Head of caudate nucleus (tissue), 42 donors: ENCODE measurements at regions not wholly inside any gene's neighbourhood (a gene's known extent, or its start where the extent isn't known, plus 50 kb on each side); places are given as distances from the start of the nearest gene placed in this dataset.
A peak's percentile ranks its signal among the peaks of the same experiment; 100 is the strongest.

Experiments
- DNase-seq, 42 donors: peaks; one replicate each; pipeline versions ENCODE4 v3.0.0 to v3.0.0-alpha.2; 2020 to 2021; ENCODE audit warnings: mixed read lengths in 7 of 42
- intact Hi-C: fragments of 100-400 bp; cut with DNase I; formaldehyde crosslinking; loops from one replicate; pipeline ENCODE4 v1.15.0; 2022

DNA sequence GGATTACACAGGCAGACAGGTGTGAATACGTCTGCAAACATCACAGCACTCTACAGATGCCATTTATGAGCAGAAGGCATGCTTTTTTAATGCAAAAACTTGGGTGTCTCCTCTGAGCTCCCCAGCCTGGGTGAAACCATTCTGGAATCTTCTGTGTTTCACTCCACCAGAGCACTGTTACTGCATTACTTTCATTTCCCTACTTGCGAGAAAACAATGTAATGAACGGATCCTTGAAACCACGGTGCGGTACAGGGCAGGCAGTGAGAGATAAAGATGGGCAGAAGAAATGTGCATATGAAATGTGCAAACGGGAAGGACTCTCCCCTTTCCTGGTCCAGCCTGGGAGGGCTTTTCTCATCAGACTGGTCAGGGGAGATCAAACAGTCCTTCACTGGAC, 584.3 kb upstream of the KLF4 start:
- no peak for DNase-seq
- intact Hi-C loops: no loop called here

DNA sequence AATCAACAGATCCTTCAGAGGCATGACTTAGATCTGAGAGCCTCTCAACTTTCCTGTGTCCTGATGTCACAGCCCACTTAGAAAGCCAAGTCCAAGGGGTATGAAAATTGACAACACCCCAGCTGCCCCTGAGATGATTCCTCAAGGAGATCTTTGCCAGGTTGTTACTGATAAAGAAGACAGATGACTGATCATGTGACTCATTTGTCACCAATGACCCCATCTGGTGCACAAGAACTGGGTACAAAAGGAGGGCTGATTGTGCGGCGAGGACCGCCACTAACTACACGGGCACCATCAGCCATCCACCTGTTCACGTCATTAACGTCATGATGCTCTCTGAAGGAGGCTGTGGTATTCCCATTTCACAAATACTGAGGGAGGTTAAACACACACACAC, 583.2 kb upstream of the KLF4 start:
- intact Hi-C loops: no loop called here
- DNase-seq: no peak

DNA sequence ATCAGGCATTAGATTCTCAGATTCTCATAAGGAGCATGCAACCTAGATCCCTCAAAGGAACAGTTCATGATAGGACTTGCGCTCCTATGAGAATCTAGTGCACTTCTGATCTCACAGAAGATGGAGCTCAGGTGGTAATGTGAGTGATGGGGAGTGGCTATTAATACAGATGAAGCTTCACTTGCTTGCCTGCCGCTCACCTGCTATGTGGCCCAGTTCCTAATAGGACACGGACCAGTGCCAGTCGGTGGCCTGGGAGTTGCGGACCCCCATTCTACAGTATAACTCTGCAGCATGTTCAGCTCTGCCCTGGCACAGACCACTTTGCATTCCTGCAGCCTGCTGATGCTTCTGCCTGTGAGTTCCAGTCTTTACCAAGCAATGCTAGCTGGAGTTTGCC, 581.3 kb upstream of the KLF4 start:
- intact Hi-C loops: no loop called here
- DNase-seq: no peak

DNA sequence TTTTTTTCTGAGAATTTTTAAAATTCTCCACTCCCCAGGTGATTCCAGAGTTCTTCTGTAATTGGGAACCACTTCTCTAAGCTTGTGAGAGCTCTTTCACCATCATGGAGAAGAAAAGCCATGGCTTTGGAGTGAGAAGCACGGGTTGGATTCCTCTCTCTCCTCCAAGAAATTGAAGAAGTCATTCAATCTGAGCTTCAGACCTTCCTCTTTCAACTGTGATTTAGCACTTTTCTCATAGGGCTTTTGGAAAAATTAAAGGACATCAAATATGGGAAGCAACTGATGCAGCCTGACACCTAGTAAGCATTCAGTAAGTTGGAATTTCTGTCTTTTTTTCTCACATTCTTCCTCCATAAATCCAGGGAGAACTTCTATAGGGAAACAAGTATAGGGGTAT, 580.4 kb upstream of the KLF4 start:
- DNase-seq: no peak
- intact Hi-C loops: no loop called here

DNA sequence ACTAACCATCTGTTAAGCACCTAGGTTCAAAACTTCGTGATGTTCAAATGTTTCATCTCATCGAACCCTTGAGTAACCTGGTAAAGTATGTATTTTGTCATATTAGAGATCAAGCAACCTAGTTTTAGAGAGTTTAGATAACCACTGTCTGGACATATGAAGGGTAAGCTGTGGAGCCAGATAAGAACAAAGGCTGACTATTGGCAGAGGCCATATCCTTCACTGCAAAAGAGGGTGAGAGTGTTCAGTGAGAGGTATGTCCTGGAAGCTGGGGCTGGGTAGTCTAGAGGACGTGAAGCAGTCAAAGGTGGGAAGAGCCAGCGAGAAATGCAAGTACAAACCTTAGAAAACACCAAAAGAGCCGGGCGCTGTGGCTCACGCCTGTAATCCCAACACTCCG, 573.1 kb upstream of the KLF4 start:
- no peak for DNase-seq
- intact Hi-C loops: no loop called here

DNA sequence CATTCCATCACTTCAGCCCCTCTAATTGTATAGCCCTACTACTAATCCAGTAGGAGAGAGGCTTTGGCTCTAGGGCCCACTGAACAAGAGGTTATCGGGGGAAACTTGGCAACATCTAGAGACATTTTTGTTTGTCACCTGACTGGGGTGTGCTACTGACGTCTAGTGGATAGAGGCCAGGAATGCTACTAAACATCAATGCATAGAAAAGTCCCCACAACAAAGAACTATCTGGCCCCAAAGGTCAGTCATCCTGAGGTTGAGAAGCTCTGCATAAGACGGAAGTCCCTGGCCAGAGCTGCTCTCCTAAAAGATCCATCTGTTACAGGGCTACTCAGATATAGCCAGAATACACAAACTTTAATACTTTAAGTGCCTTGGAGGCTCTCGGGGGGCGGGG, 570.6 kb upstream of the KLF4 start:
- intact Hi-C loops: no loop called here
- DNase-seq: no peak

DNA sequence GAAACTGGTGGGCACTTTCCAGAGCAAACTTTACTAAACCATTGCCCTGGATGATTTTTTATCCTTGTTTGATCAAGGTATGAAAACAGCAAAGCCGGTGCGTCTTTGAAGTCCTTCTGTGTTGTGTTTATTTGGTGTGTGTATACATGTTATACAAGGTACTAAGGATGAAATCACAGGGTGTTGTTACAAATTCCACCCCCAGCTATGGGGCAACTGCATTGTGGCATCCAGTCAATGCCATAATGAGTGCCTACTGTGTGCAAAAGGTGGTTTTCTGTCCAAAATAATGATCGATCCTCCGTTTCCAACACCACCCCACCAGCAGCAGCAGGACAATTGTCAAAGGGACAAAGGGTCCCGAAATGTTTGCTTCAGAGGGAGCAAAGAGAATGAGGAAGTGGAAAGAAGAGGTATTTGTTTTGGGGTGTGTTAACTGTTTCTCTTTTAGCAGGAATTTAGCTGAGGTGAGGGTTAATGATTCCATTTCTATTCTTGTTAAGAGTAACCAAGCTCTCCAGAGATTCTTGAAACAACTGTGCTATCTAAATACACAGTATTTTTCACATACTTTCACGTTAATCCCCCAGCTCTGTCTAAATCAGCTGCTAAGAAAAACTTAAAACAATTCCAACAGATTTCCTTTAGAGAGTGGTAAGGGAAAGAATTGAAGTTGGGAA, 568.7 kb upstream of the KLF4 start:
- DNase-seq: no peak
- intact Hi-C loops: no loop called here

DNA sequence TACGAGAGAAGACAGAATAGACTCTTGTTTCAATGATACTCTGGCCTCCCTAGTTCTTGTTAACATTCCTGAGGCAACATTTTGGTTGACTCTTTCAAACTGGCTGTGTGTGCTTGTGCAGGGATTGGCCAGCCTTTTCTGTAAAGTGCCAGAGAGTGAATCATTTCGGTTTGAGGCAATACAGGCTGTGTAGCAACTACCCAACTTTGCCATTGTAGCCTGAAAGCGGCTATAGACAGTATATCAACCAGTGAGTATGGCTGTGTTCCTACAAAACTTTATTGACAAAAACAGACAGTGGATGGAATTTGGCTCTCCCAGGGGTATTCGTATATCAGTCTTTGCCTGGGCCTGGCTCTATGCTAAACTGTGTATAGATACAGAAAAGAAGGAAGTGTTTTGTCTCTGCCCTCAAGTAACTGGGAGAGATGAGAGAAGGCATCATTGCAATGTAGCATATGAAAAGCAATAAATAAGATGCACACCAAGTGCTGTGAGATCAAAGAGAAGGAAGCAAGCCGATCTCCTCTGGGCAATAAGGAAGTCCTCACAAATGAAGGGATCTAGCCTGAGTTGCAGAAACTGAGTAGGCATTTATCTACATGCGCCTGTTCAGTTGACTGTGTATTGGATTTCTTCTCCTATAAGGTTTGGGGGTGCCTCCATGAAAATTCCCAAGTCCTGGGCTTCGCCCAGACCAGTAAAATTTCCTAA, 568.0 kb upstream of the KLF4 start:
- intact Hi-C loops: no loop called here
- peak in 1 of 42 donors; percentile 21 for DNase-seq

DNA sequence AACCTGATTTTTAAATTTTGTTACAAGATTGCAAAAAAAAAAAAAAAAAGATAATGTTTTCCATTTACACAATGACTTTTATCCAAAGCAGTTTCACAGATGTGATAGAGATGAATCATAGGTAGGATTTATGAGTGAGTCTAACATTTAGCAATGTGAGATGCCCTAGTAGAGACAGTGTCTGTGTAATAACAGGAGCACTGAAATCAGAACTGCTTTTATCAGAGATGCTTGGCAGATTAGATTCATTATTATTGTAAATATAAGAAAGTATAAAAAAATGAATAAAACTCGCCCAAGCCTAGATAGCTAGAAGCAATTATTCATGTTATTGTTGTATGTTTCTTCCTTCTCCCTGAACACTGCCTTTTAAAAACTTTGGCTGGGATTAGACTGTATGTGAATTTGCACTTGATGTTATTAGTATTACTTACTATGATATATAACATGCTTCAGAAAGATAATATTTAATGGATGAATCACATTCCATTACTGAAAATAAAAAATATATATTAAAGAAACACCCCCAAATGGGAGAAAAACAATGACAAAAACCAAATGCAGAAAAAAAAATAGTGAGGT, 567.3 kb upstream of the KLF4 start:
- DNase-seq: no peak
- intact Hi-C loops: no loop called here

DNA sequence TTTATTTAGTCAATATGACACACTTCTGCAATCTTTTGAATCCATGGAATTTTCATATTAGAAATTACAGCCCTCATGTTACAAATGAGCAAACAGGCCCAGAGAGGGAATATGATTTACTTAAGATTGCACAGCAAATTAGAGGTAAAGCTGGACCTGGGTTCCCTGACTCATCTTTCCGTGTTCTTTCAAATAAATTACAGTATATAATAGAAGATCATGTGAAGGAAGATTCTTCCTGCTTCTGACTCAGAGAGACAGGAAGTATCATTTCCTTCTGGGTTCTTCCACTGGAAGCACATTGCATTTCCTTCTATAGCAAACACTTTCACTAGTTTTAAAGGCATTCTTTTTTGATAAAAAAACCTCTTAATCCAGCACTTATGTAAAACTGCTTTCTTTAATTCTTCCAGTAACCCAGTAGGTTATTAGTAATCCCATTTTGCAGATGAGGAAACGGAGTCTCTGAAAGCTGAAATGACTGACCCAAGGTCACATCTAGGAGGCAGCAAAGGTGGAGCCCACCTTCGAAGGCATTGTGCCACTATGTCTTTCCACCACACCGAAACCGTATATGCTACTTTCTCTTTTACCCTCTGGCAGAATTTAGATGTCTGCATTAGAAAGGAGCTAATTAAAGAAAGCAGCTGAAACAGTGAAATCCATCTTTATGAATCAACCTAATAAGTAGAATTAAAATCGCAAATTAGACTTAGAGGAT, 566.7 kb upstream of the KLF4 start:
- intact Hi-C loops: no loop called here
- DNase-seq: no peak

DNA sequence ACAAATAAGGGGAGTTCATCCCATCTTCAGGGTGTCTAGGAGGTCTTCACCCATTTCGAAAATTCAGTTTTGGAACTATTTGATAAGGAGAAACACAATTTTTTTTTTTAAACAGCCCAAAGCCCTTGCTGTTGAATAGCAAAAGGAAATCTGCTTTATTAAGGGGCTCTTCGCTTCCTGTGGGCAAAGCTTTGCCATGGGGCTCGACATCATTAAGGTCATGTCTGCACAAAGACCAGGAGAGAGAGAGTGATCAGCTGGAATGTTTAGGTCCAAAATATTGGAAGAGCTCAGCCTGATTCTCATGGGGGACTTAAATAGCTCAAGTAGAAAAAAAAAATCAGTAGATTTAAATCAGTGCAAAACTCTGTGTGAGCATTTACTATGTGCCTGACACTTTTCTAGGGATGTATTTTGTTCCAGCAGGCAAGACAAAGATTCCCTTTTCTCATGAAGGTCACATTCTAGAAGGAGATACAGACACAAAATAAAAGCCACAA, 564.6 kb upstream of the KLF4 start:
- intact Hi-C loops: no loop called here
- no peak for DNase-seq

DNA sequence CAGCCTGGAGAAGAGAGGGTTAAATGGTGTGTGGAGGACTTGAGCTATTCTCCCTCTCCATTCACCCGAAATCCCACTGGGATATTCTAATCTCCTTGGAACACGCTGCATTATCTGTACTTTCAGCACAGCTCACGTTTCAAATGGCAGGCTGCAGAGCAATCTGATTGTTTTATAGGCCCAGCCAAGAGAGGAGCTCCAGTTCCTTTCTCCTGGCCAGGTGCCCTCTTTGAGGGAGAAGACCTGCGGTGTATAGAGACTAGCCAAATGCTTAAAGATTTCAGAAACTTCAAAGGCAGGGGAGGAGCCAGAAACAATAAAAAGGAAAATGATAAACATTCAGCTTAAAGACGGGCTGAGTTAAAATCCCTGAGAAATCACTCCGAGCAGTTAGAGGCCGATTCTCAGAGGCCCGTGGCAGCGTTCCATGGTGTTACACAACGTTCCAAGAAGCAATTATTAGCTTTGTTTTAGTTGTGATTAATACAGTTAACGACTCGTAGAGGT, 564.0 kb upstream of the KLF4 start:
- intact Hi-C loops: no loop called here

DNA sequence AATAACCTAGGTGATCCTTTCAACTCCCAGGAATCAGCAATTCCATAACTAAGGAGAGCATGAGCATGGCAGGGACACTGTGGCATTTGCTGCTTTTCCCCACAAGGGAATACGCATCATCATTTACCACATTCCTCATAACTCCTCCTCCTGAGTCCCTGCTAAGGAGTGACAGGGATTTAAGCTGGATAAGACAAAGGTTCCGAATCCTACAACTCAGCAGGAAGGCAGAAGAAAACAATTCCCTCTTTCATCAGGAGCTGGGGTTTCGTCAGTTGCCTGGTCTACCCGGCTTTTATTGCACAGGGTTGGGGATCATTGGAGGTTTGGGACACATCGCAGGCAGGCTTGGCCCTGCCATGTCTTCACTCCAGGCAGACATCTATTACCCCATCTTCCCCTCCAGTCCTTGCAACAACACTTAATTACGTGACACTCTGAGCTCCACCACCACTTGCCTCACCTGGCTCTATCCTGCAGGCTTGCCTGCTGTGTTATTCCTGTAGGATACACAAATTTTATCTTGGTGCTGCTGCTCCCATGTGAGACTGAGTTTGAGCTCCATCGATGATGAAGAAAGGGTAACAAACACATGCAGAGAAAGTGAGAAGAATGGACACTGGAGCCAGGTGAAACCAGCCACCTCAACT, 563.0 kb upstream of the KLF4 start:
- DNase-seq: no peak
- intact Hi-C loops: no loop called here

More for the DNA sequence above, 564.0 kb upstream of the KLF4 start:
- peak in 2 of 42 donors; percentile 18 to 49 for DNase-seq

DNA sequence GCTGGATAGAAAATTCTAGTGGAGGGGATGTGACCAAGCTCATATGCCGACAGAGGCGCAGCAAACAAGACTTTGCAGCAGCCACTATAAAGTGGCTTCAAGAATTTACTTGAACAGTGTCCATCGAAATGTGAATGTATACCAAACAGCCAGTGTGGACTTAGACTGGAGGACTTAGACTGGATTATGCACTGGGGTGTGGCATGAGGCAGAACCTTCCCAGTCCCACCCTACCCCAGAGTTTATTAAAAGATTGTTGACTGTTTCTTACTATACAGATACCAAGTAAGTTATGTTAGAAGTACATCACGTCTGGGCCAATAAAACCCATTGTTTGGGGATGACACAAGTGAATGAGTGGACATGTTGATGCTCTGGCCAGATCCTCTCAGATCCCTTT, 561.3 kb upstream of the KLF4 start:
- intact Hi-C loops: no loop called here
- DNase-seq: no peak

DNA sequence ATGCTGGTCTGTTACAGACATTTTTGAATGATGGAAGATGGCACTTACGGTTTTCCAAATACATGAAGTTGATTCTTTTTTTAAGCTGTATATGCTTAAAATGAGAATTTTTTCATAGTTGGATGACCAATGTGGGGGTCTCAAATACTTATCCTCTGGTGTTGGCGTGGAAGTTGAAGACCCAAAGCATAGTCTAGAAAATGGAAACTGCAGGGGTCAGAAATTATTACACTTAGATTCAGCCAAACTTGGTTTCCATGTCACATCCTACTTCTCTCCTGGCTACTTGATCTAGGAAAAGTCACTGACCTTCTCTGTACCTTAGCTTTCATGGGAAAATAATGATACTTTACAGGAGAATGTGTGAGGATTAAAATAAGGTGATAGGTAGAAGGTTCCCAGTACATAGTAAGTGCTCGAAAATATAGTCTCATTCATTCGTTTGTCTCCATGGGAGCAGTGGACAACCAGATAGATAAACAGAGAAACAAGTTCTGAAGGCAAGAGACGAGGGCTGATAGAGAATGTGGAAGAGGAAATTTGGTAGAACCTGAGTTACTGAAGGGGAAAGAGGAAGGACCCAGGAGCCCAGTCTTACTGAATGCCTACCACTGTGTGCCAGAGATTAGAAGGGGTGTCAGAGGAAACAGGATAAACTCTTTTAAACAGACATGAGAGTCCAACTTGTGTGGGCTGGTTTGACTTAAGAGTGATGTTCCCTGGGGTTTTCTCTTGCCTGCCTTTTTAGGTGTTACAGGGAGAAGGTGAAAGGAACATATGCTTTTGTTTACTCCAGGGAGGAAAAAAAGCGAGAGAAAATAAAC, 560.3 kb upstream of the KLF4 start:
- no peak for DNase-seq

DNA sequence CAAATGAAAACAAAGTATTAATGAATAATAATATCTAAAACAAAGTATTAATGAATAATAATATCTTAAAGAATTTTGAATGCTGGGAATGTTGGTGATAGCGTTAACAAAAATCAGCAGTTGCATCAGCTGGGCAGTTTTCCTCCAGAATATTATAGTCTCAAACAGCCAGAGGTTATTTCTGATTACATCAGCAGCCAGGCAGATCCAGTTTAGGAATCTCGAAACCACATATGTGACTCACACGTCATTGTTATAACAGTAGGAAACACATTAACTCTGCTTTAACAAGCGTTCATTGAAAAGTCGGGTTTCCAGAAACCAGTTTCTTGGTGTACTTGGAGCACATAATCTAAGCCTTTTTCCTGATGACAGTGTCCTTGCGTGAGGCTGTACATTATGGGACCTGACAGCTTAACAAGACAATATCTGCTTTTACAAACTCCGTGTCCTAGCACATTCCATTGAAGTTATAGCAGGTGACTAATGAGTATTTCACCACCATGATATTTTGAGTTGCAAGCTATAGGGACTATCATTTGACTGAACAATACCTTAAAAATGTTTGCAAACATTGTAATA, 559.5 kb upstream of the KLF4 start:
- intact Hi-C loops: no loop called here

More for the DNA sequence above, 560.3 kb upstream of the KLF4 start:
- intact Hi-C loops: no loop called here

DNA sequence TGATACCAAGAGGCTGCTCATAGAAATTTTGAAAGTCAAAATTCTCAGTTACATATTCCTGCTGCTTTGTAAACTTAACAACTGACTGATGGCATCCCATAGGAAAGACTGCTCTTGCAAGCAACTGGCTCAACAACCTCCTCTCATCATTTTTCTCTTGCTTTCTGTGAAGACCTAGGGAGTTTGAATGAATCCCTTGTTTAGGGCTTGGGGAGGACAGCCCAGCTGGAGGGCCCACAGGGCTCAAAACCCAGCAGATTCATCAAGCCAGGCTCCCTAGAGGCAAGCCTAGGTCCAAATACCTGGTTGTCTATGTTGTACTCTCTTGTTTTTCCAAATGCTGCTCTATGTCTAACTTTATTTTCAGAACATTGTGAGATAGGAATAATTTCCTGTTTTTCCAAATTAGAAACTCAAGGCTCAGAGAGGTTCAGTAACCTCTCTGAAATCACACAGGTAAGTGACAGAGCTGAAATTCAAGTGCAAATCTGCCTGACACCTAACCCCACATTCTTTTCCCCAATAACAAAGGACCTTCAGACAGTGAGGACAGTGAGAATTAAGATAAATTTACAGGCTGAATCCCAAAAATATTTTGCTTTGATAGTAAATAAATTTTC, 558.9 kb upstream of the KLF4 start:
- DNase-seq: no peak
- intact Hi-C loops: no loop called here

More for the DNA sequence above, 559.5 kb upstream of the KLF4 start:
- DNase-seq: no peak
